NCI-H2227 (cell line): ENCODE measurements at regions not wholly inside any gene's neighbourhood (a gene's known extent, or its start where the extent isn't known, plus 50 kb on each side); places are given as distances from the start of the nearest gene placed in this dataset.

Experiments used
- DNase-seq: peaks from one replicate; lab custom pipeline; 2025; ENCODE audit not compliant: unreplicated experiment; lab: John Stamatoyannopoulos, UW

DNA sequence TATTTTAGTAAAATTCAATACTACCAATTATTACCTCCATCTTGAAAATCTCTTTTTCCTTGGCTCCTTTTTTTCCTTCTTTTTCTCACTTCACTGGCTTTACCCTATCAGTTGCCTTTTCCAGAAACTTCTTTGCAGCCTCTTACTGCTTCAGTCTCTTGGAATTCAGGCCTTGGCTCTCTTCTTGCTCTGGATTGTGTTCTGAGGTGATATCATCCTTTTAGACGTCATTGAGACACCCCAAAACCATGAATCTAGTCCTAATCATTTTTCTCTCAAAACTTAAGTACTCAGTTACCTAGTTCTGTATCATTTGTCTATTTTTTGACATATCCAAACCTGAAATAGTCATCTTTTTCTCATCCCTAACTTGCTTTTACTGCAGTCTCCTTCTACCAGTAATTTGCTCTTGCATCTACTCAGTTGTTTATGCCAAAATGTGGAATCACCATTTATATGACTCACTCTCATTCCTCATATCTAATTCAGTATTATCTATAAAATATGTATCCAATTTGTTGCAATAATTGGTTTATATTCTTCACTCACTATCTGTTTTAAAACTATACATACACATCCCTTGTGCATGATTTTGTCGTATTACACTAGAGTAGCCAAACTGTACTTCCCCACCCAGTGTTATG lies 703.2 kb upstream of the CCDC54 start:
- DNase-seq: no peak

DNA sequence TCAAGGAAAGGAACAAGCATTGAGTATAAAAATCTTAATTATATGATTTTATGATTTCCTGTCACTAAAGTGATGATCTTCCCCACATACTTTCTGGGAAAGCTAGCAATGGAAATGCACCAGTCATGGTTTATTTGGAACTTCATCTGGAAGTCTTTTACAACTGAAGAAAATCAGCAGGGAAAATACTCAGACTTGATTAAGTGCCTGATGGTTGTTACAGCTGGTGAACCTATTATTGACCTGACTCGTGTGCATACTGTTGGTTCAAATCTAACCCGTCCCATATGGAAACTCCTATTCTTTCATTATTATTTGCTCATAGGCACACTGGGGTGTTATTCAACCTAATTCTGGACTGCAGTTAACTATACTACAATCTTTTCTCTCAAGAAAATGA lies 701.8 kb upstream of the CCDC54 start:
- no peak for DNase-seq

- DNase-seq: no peak
These were observed 698.4 kb upstream of the CCDC54 start for GRCh38 chr3:106678657-106679390.

GRCh38 chr3:106683953-106684620 lies 693.2 kb upstream of the CCDC54 start:
- DNase-seq: no peak

GRCh38 chr3:106685745-106686144 lies 691.5 kb upstream of the CCDC54 start:
- DNase-seq: no peak

- no peak for DNase-seq
These were observed 689.3 kb upstream of the CCDC54 start for GRCh38 chr3:106687905-106688304.

DNA sequence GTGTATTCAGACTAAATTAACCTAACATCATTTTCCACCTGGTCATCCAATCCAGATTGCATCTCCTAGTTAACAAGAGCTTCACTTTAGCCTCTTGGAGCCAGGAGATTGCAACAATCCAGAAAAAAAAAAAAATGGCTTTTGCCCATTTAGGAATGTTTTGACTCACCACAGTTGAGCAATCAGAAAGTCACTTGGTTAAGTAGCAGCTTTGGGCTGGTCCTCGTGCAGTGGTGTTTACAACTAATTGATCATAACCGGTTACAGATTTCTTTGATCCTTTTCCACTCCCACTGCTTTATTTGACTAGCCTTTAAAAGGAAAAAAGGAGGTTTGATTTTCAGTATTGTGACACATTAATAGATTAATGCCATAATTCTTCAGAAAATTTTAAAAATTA lies 688.8 kb upstream of the CCDC54 start:
- no peak for DNase-seq

DNA sequence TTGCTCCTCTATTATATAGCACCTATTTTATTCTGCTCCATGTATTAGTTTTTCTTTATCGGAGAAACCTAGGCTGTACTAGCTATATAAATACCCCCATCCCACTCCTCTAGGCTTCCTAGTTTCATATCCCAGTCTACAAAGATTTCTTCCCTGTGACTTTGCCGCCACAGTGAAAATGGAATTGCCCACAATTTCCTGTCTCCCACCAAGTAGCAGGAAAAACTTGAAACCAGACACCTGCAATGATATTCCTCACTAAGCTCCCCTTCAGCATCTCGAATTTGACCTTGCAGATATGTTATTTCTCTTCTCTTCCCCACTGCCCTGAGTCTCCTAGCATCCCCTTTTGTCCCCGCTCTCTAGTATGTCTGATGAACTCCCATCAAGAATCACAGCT lies 685.8 kb upstream of the CCDC54 start:
- no peak for DNase-seq

- DNase-seq: no peak
These were observed 684.6 kb upstream of the CCDC54 start for GRCh38 chr3:106692624-106693023.

DNA sequence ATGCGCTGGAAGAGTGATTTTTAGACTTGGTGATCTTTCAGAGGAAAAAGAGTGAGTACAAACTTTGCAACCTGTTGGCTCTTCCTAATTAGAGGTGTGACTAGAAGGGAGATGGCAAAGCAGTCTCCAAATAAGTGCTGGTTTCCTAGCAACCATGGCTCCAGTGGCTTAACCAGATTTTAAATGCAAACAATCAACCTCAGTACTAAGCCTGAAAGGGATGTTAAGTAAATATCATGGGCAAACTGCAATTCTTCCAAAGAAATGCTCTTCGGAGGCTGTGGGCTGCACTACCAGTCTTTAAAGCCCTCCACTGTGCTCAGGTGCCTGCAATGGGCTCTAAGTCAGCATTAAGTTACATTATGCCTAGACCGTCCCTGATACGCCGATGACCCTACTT lies 678.1 kb upstream of the CCDC54 start:
- no peak for DNase-seq

- DNase-seq: no peak
These were observed 676.3 kb upstream of the CCDC54 start for GRCh38 chr3:106700981-106701380.

DNA sequence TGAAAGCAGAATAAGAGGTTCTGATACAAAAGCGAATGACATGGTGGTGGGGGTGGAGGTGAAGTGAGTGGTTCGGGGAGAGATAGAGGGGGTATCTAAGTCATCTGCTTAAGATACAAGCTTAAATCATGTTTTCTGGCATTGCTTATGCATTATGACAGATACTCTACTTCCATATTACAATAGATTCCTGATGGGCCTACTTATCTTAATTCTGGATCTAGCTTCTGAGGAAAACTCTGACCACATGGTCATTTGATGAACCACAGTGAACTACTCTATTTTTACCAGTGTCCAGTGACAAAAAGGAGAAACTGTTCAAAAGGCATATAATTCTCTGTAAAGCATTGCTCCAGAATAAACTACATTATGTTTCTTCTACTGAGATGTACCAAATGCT lies 673.7 kb upstream of the CCDC54 start:
- no peak for DNase-seq

- DNase-seq: no peak
These were observed 669.9 kb upstream of the CCDC54 start for GRCh38 chr3:106707347-106707746.

DNA sequence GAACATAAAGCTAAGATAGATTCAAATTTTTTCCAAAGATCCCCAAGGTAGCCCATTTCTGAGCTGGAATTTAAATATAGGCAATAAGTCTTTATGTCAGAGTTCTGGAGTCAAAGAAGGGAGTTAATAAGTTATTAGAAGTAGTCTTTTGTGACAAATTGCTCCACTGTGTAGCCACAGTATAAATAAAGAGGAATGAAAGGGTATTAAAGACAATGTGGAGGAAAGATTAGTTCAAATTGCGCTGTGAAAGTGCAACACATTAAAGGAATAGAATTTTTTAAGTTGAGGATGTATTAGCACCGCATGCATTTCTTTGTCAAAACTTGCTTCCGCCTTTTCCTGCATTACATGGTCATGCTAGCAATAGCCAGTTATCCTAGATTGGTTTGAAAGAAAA lies 666.6 kb upstream of the CCDC54 start:
- no peak for DNase-seq

GRCh38 chr3:106711650-106712049 lies 665.6 kb upstream of the CCDC54 start:
- no peak for DNase-seq

- DNase-seq: no peak
These were observed 662.8 kb upstream of the CCDC54 start for GRCh38 chr3:106714400-106714799.

- DNase-seq: no peak
These were observed 662.0 kb upstream of the CCDC54 start for GRCh38 chr3:106715286-106715685.

DNA sequence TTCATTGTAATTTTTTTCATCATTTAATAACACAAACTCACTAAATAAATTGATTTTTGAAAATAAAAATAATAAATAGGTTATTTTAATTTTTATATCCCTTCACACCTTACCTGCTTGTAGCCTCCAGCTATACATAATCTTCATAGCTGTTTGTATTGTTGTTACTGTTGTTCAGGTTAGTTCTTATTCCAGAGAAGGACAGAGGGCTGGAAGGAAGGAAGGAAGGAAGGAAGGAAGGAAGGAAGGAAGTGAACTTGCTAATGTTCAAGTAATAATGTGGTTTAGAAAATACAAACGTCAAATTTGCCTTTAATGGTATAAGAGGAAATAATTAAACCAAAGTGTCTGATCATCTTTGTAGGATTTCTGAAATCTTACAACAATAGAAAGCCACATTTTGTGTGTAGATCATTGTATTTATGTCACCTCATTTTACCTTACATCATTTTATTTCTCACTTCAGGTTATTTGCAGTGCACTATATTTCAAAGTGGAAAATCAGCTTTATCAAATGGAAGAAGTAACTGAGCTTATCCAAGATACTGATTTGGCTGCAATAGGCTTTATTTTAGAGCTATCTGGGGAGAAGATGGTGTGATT lies 660.0 kb upstream of the CCDC54 start:
- no peak for DNase-seq

GRCh38 chr3:106719077-106719476 lies 658.2 kb upstream of the CCDC54 start:
- DNase-seq: no peak

DNA sequence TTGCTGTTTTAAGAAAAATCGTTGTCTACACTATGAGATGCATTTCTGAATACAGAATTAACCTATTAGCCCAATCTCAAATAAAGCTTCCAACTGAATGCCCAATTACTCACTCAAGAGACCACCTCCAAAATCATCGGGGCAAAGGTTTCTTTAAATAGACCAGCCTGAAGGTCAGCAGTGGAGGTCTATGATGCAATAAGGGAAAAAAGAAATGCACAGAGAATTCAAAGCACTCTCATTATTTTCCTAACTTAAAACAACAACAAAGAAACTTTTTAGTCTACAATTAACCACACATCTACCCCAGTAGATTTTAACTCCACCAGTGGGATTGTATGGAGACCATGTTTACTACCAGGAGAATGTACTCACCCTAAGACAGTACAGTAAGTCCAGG lies 657.7 kb upstream of the CCDC54 start:
- DNase-seq: no peak

DNA sequence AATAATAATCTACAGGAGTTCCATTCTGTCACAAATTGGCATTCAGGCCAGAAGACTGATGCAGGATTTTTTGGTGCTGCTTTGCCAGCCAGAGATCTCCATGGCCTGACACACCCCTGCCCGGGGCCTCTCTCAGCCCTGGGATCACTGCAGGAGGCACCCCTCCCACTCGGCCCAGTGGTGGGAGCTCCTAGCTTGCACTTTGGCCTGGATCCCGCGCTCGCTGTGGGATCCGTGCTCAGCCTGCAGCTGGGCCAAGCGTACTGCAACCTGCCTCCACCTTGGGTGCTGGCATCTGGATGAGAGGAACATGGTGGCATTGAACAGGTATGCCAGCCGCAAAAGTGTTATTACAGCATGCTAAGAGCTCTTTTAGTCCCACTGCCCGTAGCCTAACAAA lies 656.7 kb upstream of the CCDC54 start:
- DNase-seq: no peak

DNA sequence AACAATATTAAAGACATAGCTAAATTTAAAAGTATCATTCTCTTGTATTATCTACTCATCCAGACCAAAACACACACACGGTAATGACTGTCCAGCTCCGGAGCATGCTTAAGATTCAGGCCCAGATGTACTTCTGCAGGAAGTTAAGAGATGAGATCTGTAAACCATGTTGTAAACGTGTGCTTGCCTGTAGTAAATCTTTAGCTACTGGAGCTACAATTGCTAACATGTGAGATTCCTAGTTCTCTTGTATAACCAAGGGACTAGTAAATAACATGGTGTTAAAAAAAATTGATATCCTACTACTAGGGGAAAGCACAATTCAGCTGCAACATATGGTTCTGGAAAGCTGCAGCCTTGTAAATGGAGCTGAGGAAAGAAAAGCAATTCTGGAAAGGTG lies 651.7 kb upstream of the CCDC54 start:
- no peak for DNase-seq
